Neural crest cell (in vitro differentiated cells): ENCODE measurements at regions not wholly inside any gene's neighbourhood (a gene's known extent, or its start where the extent isn't known, plus 50 kb on each side); places are given as distances from the start of the nearest gene placed in this dataset.

Source experiments
- DNase-seq: peaks from one replicate; pipeline ENCODE4 v3.0.0; 2021; ENCODE audit warnings: low read depth, mixed read lengths, low spot score
- H3K27ac Mint-ChIP-seq: one replicate; pipeline ENCODE4 v1.8.0; 2021; ENCODE audit warnings: mild to moderate bottlenecking, mixed read lengths; ENCODE audit not compliant: unreplicated experiment
- H3K27me3 Mint-ChIP-seq: 2 replicates; pipeline ENCODE4 v1.8.0; 2021; ENCODE audit warnings: low read depth, mild to moderate bottlenecking, mixed read lengths
- H3K36me3 Mint-ChIP-seq: 2 replicates; pipeline ENCODE4 v1.8.0; 2021; ENCODE audit warnings: low read depth, mild to moderate bottlenecking, mixed read lengths
- H3K4me1 Mint-ChIP-seq: 2 replicates; pipeline ENCODE4 v1.8.0; 2021; ENCODE audit warnings: mixed read lengths
- H3K4me3 Mint-ChIP-seq: one replicate; pipeline ENCODE4 v1.8.0; 2021; ENCODE audit warnings: mild to moderate bottlenecking, mixed read lengths
- H3K9me3 Mint-ChIP-seq: 2 replicates; pipeline ENCODE4 v1.8.0; 2021; ENCODE audit warnings: mixed read lengths
- TF ChIP-seq, protein P1 (sequence below): fragments of 200-600 bp; sonication (generic); conservative IDR thresholded peaks from 2 replicates; pipeline ENCODE4 v1.5.0; 2021; ENCODE audit warnings: antibody characterized with exemption, mild to moderate bottlenecking

DNA sequence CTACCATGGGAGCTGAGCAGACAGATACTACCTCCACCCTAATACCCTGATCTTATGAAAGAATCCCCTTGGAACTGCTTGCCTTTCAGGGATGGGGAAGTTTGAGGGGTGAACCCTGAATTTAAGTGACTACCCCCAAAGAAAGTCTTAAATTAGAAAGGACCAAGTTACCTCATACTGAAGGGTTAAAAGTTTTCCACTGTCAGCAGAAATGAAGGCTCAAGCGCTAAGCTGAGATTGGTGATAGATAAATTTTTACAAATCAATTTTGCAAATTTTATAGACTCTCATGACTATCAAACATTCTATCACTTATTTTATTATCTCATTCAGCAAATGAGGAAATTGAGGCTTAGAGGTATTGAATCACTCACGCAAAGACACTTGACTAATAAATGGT is 233.2 kb upstream of the THSD7B start:
- no peaks in the 10 kb centered on the region for H3K4me1 Mint-ChIP-seq
- H3K4me3 Mint-ChIP-seq: no peak overlapping the region
- peaks cover 3% of the 10 kb centered on the region for H3K9me3 Mint-ChIP-seq
- no peak for DNase-seq
- no peak overlapping the region for H3K27ac Mint-ChIP-seq
- H3K27me3 Mint-ChIP-seq: peaks cover 49% of the 10 kb centered on the region
- H3K36me3 Mint-ChIP-seq: no peaks in the 10 kb centered on the region
- TF ChIP-seq, protein P1, sequence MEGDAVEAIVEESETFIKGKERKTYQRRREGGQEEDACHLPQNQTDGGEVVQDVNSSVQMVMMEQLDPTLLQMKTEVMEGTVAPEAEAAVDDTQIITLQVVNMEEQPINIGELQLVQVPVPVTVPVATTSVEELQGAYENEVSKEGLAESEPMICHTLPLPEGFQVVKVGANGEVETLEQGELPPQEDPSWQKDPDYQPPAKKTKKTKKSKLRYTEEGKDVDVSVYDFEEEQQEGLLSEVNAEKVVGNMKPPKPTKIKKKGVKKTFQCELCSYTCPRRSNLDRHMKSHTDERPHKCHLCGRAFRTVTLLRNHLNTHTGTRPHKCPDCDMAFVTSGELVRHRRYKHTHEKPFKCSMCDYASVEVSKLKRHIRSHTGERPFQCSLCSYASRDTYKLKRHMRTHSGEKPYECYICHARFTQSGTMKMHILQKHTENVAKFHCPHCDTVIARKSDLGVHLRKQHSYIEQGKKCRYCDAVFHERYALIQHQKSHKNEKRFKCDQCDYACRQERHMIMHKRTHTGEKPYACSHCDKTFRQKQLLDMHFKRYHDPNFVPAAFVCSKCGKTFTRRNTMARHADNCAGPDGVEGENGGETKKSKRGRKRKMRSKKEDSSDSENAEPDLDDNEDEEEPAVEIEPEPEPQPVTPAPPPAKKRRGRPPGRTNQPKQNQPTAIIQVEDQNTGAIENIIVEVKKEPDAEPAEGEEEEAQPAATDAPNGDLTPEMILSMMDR: no peak

- DNase-seq: no peak
- Mint-ChIP-seq H3K27ac (no peak overlapping the region), H3K27me3 (peaks cover 52% of the 10 kb centered on the region), H3K4me3 (no peak overlapping the region), H3K9me3 (peaks cover 3% of the 10 kb centered on the region), H3K36me3 (no peaks in the 10 kb centered on the region), H3K4me1 (no peaks in the 10 kb centered on the region)
- TF ChIP-seq, protein P1: no peak
Observed at GRCh38 chr2:136531731-136532130, 233.6 kb upstream of the THSD7B start.

DNA sequence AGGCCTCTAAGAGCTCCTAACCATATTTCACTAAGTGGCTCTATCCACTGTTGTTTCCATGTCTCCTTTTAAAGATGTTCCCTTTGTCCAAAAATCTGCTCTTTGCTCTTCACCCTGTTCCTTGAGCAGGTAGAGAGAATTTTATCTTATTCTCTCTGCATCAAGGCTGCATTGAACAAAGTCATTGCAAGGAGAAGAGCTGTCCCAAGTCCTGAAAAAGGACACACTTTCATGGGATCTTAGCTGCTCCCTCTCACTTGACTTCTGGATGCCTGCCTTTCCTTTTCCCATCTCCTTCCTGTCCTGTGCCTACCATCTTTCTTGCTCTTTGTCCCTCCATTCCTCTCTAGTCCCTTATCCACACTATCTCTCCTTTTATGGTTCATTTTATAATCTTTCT is 235.2 kb upstream of the THSD7B start:
- TF ChIP-seq, protein P1: no peak
- Mint-ChIP-seq H3K4me3 (no peak overlapping the region), H3K4me1 (no peaks in the 10 kb centered on the region), H3K36me3 (no peaks in the 10 kb centered on the region), H3K27ac (no peak overlapping the region), H3K9me3 (no peaks in the 10 kb centered on the region), H3K27me3 (peaks cover 60% of the 10 kb centered on the region)
- no peak for DNase-seq

DNA sequence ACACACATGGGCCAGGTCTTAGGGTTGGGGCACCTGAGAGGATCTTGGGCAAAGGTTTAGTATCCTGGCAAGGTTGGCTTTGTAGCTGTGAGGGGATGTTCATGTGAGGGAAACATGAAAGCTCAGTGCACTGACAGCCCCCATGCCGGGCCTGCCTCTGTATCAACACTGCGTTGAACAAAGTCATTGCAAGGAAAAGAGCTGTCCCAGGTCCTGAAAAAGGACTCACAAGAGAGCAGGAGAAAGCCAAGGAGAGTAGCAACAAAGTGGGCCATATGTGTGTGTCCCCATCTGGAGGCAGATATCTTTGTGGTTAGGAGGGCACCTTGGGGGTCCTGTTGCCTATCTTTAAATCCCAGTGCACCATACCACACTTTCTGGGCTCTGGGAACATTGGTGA is 237.8 kb upstream of the THSD7B start:
- H3K27me3 Mint-ChIP-seq: peaks cover 68% of the 10 kb centered on the region

GRCh38 chr2:136522724-136523123 is 242.6 kb upstream of the THSD7B start:
- H3K4me1 Mint-ChIP-seq: no peaks in the 10 kb centered on the region
- H3K9me3 Mint-ChIP-seq: no peaks in the 10 kb centered on the region
- H3K36me3 Mint-ChIP-seq: no peaks in the 10 kb centered on the region
- no peak overlapping the region for H3K27ac Mint-ChIP-seq
- no peak overlapping the region for H3K4me3 Mint-ChIP-seq
- no peak for DNase-seq
- TF ChIP-seq, protein P1: no peak
- H3K27me3 Mint-ChIP-seq: peaks cover 65% of the 10 kb centered on the region

More for the DNA sequence above, 237.8 kb upstream of the THSD7B start:
- Mint-ChIP-seq H3K4me3 (no peak overlapping the region), H3K9me3 (no peaks in the 10 kb centered on the region), H3K27ac (no peak overlapping the region), H3K36me3 (no peaks in the 10 kb centered on the region), H3K4me1 (no peaks in the 10 kb centered on the region)
- DNase-seq: peak; percentile 50
- TF ChIP-seq, protein P1: no peak

DNA sequence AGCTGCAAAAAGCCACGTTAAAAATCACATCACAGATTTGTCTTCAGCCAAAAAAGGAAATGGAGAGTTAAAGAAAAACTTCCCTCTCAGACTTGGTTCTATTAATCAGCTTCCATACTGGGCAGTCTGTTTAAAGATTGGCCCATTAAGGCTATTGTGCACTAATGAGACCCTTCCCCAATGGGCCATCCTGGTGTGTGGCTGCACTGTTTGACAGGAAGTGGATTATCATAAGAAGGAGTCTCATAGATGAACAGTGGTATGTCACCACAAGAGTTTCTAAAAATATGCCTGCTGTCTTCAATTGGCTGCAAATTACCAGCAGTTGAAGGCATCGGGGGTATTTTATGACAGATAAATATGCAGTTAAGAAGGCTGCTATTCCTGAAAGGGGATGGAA is 247.6 kb upstream of the THSD7B start:
- H3K4me1 Mint-ChIP-seq: no peaks in the 10 kb centered on the region
- H3K4me3 Mint-ChIP-seq: no peak overlapping the region

More for the DNA sequence above, 247.6 kb upstream of the THSD7B start:
- H3K9me3 Mint-ChIP-seq: no peaks in the 10 kb centered on the region
- no peak overlapping the region for H3K27ac Mint-ChIP-seq
- H3K27me3 Mint-ChIP-seq: peaks cover 59% of the 10 kb centered on the region
- DNase-seq: no peak
- no peaks in the 10 kb centered on the region for H3K36me3 Mint-ChIP-seq
- TF ChIP-seq, protein P1: no peak
